ENCODE measurements at regions not wholly inside any gene's neighbourhood (a gene's known extent, or its start where the extent isn't known, plus 50 kb on each side); places are given as distances from the start of the nearest gene placed in this dataset.

- no peak overlapping the region for H3K4me3 ChIP-seq (ENCODE audit: low read length)
- Mint-ChIP-seq H3K36me3 (ENCODE audit: low read depth) (no peaks in the 10 kb centered on the region), H3K4me1 (ENCODE audit: low read depth) (no peaks in the 10 kb centered on the region), H3K4me3 (no peak overlapping the region), H3K27ac (no peak overlapping the region), H3K27me3 (no peaks in the 10 kb centered on the region), H3K9me3 (peaks cover 5% of the 10 kb centered on the region)
- ChIA-PET CTCF (no interaction called here), POLR2A (no interaction called here)
- no peak for DNase-seq
- no peaks in the 10 kb centered on the region for H3K27me3 ChIP-seq (ENCODE audit: control insufficient read depth in 1 of 2, insufficient read depth in 2 of 2, low read length in 2 of 2)
- no peaks in the 10 kb centered on the region for H3K36me3 ChIP-seq (ENCODE audit: insufficient read depth, low read length)
- no peak for ATAC-seq (ENCODE audit: poor library complexity)
- intact Hi-C loops (cut with DNase I, micrococcal nuclease): no loop called here
- TF ChIP-seq, protein P1, sequence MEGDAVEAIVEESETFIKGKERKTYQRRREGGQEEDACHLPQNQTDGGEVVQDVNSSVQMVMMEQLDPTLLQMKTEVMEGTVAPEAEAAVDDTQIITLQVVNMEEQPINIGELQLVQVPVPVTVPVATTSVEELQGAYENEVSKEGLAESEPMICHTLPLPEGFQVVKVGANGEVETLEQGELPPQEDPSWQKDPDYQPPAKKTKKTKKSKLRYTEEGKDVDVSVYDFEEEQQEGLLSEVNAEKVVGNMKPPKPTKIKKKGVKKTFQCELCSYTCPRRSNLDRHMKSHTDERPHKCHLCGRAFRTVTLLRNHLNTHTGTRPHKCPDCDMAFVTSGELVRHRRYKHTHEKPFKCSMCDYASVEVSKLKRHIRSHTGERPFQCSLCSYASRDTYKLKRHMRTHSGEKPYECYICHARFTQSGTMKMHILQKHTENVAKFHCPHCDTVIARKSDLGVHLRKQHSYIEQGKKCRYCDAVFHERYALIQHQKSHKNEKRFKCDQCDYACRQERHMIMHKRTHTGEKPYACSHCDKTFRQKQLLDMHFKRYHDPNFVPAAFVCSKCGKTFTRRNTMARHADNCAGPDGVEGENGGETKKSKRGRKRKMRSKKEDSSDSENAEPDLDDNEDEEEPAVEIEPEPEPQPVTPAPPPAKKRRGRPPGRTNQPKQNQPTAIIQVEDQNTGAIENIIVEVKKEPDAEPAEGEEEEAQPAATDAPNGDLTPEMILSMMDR (IDR thresholded peaks at IDR 0.05): no peak
- H3K27ac ChIP-seq (ENCODE audit: low read depth in 1 of 2, low read length in 2 of 2): no peak overlapping the region
- no peaks in the 10 kb centered on the region for H3K4me1 ChIP-seq (ENCODE audit: insufficient read depth, low read length)
- H3K9me3 ChIP-seq (ENCODE audit: control insufficient read depth in 1 of 2, insufficient read depth in 1 of 2, low read length in 2 of 2): peaks cover 0 to 3% of the 10 kb centered on the region in 2 experiments
These were observed 793.7 kb upstream of the FANCL start for GRCh38 chr2:59034837-59035236.

GRCh38 chr2:59034106-59034505 lies 793.0 kb upstream of the FANCL start:
- Histone ChIP-seq H3K9me3 (ENCODE audit: control insufficient read depth in 1 of 2, insufficient read depth in 1 of 2, low read length in 2 of 2) (peaks cover 0 to 3% of the 10 kb centered on the region in 2 experiments), H3K27me3 (ENCODE audit: control insufficient read depth in 1 of 2, insufficient read depth in 2 of 2, low read length in 2 of 2) (no peaks in the 10 kb centered on the region), H3K36me3 (ENCODE audit: insufficient read depth, low read length) (no peaks in the 10 kb centered on the region), H3K27ac (ENCODE audit: low read depth in 1 of 2, low read length in 2 of 2) (no peak overlapping the region), H3K4me1 (ENCODE audit: insufficient read depth, low read length) (no peaks in the 10 kb centered on the region), H3K4me3 (ENCODE audit: low read length) (no peak overlapping the region)
- TF ChIP-seq, protein P1 (IDR thresholded peaks at IDR 0.05): no peak
- no peaks in the 10 kb centered on the region for H3K4me1 Mint-ChIP-seq (ENCODE audit: low read depth)
- intact Hi-C loops (cut with DNase I, micrococcal nuclease): no loop called here
- ChIA-PET CTCF (no interaction called here), POLR2A (no interaction called here)
- H3K4me3 Mint-ChIP-seq: no peak overlapping the region
- H3K27ac Mint-ChIP-seq: no peak overlapping the region
- ATAC-seq (ENCODE audit: poor library complexity): no peak
- no peaks in the 10 kb centered on the region for H3K36me3 Mint-ChIP-seq (ENCODE audit: low read depth)
- H3K9me3 Mint-ChIP-seq: peaks cover 5% of the 10 kb centered on the region
- H3K27me3 Mint-ChIP-seq: no peaks in the 10 kb centered on the region
- DNase-seq: no peak

DNA sequence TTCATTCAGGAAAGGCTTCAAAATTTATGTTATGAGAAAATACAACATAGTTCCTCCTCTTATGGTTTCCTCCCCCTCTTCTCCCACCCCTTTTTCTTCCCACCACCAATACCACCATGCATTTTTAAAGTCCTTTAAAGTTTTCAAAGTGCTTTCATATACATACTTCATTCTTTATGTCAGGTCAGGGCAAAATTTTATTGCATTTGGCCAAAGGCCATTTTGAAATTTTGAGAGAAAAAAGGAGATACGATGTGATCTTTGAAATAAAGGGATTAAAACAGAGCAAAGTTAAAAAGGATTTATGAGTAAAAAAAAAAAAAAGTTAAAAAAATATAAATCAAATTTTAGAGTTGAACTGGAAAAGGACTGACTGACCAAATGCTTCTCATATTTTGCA lies 792.5 kb upstream of the FANCL start:
- H3K27me3 ChIP-seq (ENCODE audit: control insufficient read depth in 1 of 2, insufficient read depth in 2 of 2, low read length in 2 of 2): no peaks in the 10 kb centered on the region
- ChIA-PET CTCF (no interaction called here), POLR2A (no interaction called here)
- H3K36me3 ChIP-seq (ENCODE audit: insufficient read depth, low read length): no peaks in the 10 kb centered on the region
- H3K27ac ChIP-seq (ENCODE audit: low read depth in 1 of 2, low read length in 2 of 2): no peak overlapping the region
- H3K4me1 Mint-ChIP-seq (ENCODE audit: low read depth): no peaks in the 10 kb centered on the region
- H3K27me3 Mint-ChIP-seq: no peaks in the 10 kb centered on the region
- H3K27ac Mint-ChIP-seq: no peak overlapping the region
- H3K9me3 ChIP-seq (ENCODE audit: control insufficient read depth in 1 of 2, insufficient read depth in 1 of 2, low read length in 2 of 2): peaks cover 0 to 3% of the 10 kb centered on the region in 2 experiments
- intact Hi-C loops (cut with DNase I, micrococcal nuclease): no loop called here
- no peaks in the 10 kb centered on the region for H3K36me3 Mint-ChIP-seq (ENCODE audit: low read depth)
- H3K4me1 ChIP-seq (ENCODE audit: insufficient read depth, low read length): no peaks in the 10 kb centered on the region
- H3K4me3 Mint-ChIP-seq: no peak overlapping the region
- TF ChIP-seq, protein P1 (IDR thresholded peaks at IDR 0.05): no peak
- DNase-seq (no peak), ATAC-seq (ENCODE audit: poor library complexity) (no peak)
- peaks cover 3% of the 10 kb centered on the region for H3K9me3 Mint-ChIP-seq
- H3K4me3 ChIP-seq (ENCODE audit: low read length): no peak overlapping the region

Data from CD4-positive, alpha-beta T cell (primary cell).